ENCODE measurements at regions not wholly inside any gene's neighbourhood (a gene's known extent, or its start where the extent isn't known, plus 50 kb on each side); places are given as distances from the start of the nearest gene placed in this dataset.
"Not testable (repeated sequence)": the region's sequence is repeated elsewhere in the genome, so short reads cannot be mapped to it uniquely, and the experiment has no call there.

- not testable (repeated sequence) for TF ChIP-seq CTCF, POLR2A (IDR thresholded peaks at IDR 0.05)
Observed at GRCh38 chr15:28457396-28457932, 75.3 kb downstream of the GOLGA8G start.

Data from breast epithelium (tissue), 3 donors.